Coronary artery (tissue), 2 donors: ENCODE measurements at regions not wholly inside any gene's neighbourhood (a gene's known extent, or its start where the extent isn't known, plus 50 kb on each side); places are given as distances from the start of the nearest gene placed in this dataset.

Source experiments
- DNase-seq: peaks from one replicate; pipeline ENCODE4 v3.0.0-alpha.2; 2017; ENCODE audit warnings: low spot score
- H3K27ac ChIP-seq, 2 donors: fragments of 200-600 bp; sonication (generic); one replicate each; pipeline ENCODE4 v1.5.1; 2016 to 2019
- H3K4me3 ChIP-seq: fragments of 200-600 bp; sonication (generic); 2 replicates; pipeline ENCODE4 v1.5.1; 2016; ENCODE audit warnings: mild to moderate bottlenecking, moderate library complexity
- TF ChIP-seq, protein P1 (sequence below): fragments of 200-600 bp; sonication (generic); IDR thresholded peaks from one replicate; pipeline ENCODE4 v1.5.1; 2019; ENCODE audit warnings: antibody characterized with exemption

DNA sequence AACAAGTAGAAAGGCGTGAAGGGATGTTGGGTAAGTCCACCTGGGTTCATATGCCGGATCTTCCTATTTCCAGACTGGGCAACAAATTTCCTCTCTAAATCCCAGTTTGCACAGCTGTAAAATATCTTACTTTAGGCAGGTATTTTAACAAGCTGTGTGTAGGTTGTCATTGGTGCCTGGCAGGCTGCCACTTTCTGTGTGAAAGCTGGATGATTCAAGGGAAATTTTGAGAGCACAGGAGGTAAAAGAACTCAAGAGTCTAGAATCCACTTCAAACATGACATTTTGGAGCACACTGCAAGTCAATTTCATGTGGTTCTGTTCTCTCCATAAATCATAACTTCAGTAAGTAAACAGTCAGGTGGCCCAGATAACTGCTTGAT is 817.4 kb upstream of the AMELY start:
- no peak for DNase-seq
- Histone ChIP-seq H3K4me3 (no peak overlapping the region), H3K27ac (no peak overlapping the region)
- TF ChIP-seq, protein P1, sequence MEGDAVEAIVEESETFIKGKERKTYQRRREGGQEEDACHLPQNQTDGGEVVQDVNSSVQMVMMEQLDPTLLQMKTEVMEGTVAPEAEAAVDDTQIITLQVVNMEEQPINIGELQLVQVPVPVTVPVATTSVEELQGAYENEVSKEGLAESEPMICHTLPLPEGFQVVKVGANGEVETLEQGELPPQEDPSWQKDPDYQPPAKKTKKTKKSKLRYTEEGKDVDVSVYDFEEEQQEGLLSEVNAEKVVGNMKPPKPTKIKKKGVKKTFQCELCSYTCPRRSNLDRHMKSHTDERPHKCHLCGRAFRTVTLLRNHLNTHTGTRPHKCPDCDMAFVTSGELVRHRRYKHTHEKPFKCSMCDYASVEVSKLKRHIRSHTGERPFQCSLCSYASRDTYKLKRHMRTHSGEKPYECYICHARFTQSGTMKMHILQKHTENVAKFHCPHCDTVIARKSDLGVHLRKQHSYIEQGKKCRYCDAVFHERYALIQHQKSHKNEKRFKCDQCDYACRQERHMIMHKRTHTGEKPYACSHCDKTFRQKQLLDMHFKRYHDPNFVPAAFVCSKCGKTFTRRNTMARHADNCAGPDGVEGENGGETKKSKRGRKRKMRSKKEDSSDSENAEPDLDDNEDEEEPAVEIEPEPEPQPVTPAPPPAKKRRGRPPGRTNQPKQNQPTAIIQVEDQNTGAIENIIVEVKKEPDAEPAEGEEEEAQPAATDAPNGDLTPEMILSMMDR = no peak

DNA sequence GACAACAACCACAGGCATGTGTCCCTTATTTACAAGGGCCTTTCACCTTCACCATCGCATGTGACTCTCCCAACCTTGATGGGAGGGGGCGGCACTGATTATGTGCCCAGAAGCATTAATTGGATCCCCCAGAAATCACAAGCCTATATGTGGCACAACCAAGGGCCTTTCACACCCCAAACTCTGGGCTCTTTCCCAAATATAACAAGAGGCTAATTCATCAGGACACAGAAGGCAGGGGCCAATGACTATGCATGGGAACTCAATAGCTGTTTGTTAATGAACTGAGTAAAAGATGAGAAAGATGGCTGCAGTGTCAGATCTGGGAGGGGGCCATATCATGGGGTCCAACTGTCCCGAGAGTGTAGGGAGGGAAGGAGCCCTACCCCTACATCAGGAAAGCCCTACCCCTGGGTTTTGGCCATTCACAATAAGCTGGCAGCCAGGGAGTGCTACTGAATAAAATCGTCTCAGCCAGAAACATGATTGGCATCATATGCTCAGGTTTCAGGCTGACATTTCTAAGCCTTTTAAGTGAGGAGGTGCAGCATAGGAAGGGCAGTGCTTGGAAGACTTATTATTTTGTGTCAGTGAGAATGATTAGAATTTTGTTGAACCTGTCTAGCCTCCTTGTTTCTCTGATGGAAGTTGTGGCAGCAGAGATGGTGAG is 814.4 kb upstream of the AMELY start:
- Histone ChIP-seq H3K4me3 (no peak overlapping the region), H3K27ac (no peak overlapping the region)
- no peak for DNase-seq
- TF ChIP-seq, protein P1 = no peak

DNA sequence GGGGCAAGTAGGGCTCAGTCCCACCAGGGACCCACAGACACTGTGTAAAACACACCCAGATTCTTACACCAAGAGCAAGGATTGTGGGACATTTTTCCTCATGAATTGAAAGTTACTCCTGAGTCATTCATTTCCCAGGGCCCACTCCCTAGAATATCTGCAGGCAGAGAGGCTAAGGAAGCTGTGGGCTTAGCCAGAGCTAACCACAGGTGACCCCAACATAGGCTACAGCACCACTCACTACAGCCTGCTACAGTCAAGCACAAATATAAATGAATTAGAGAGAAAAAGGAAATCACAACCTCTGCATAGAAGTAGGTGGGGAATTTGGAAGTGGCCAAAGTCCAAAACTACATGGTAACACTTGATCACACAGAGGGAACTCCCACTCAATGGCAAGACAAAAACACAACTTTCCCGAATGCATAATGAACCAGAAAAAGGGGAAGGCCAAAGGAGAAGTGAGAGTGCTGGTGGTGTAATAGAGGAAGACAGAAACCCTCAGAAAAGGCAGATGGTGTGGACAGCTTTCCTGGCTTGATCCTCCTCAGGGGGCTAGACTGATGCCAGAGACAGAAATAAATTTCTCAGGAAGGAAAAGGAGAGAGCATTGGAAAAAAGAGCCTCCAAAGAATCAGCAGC is 812.6 kb upstream of the AMELY start:
- Histone ChIP-seq H3K4me3 (no peak overlapping the region), H3K27ac (no peak overlapping the region)
- no peak for DNase-seq
- TF ChIP-seq, protein P1 = no peak

DNA sequence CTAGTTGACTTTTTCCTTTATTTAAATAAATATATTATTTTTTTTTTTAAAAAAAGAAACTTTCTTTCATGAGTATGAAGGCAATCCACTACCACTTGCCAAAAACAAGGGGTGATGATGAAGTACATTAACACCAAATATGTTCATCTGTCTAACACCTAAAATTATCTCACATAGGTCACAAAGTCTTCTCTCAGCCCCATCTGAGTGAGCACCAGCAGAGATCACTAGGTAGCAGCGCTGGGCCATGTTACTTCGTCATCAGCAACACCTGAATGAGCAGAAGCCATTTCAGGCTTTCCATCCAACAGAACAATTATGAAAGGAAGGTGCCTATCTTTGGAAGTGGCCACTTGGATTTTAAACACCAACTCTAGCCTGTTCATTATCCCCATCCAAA is 811.6 kb upstream of the AMELY start:
- Histone ChIP-seq H3K27ac (no peak overlapping the region), H3K4me3 (no peak overlapping the region)
- TF ChIP-seq, protein P1 = no peak
- DNase-seq = no peak

DNA sequence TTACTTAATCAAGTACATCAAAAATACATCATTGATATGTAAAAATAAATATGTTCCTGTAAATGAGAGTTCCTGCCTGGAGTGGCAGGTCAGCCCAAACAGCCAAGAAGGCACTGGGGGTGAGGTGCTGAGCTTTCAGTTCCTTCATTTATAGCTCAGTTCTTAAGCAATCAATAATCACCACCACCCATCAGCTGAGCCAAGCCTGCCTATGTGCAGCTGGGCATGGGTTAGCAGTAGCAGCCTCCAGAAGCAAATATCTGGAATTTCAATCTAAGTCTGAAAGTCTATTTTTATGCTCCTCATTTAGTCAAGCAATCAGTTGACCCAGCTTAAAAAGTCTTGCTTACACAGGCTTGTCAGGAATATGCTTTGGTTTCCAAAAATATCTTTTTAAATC is 811.0 kb upstream of the AMELY start:
- TF ChIP-seq, protein P1 = no peak
- no peak overlapping the region for H3K4me3 ChIP-seq
- DNase-seq = no peak
- no peak overlapping the region for H3K27ac ChIP-seq

DNA sequence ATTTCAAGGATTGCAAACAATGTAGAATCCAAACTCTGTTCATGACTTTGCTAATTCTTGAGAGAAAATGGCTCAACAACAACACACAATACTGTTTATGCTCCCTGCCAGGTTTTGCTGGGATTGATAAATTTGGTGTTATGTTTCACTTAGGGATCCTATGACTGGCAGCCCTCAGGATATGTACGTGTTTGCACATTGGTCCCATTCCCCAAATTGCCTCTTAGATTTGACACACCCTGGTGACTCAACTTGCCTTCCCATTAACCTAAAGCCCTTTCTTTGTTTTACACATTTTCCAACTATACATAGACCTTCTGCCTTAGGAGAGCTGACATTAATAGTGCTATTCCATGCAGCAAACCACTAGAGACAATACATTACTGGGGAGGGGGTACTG is 809.4 kb upstream of the AMELY start:
- no peak overlapping the region for H3K27ac ChIP-seq
- no peak for DNase-seq
- TF ChIP-seq, protein P1 = no peak

DNA sequence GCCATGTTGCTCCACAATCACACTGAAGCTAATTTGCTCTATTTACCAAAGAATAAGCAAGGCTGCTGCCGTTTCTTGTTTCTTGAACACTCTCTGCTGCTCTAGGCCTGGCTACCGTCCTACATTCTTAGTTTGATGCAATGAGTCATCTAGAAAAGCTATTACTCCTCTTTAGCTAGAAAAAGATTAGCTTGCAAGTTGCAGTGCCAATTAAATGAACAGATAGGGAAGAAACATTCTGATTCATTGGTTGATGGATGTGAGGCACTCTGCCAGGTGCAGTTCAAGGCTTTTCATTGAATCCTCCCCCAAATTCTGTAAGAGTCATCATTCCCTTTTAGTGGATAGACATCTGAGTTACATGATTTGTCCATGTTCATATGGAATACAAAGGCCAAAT is 807.7 kb upstream of the AMELY start:
- TF ChIP-seq, protein P1 = no peak
- no peak for DNase-seq
- H3K4me3 ChIP-seq = no peak overlapping the region
- H3K27ac ChIP-seq = no peak overlapping the region

More for the DNA sequence above, 809.4 kb upstream of the AMELY start:
- no peak overlapping the region for H3K4me3 ChIP-seq
